ENCODE measurements at regions not wholly inside any gene's neighbourhood (a gene's known extent, or its start where the extent isn't known, plus 50 kb on each side); places are given as distances from the start of the nearest gene placed in this dataset.

- TF ChIP-seq, protein P1, sequence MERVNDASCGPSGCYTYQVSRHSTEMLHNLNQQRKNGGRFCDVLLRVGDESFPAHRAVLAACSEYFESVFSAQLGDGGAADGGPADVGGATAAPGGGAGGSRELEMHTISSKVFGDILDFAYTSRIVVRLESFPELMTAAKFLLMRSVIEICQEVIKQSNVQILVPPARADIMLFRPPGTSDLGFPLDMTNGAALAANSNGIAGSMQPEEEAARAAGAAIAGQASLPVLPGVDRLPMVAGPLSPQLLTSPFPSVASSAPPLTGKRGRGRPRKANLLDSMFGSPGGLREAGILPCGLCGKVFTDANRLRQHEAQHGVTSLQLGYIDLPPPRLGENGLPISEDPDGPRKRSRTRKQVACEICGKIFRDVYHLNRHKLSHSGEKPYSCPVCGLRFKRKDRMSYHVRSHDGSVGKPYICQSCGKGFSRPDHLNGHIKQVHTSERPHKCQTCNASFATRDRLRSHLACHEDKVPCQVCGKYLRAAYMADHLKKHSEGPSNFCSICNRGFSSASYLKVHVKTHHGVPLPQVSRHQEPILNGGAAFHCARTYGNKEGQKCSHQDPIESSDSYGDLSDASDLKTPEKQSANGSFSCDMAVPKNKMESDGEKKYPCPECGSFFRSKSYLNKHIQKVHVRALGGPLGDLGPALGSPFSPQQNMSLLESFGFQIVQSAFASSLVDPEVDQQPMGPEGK (CRISPR knock-in tag; IDR thresholded peaks at IDR 0.05; ENCODE audit: borderline replicate concordance) = no peak
Observed at GRCh38 chr7:125966278-125967048, 1036.8 kb upstream of the POT1 start (continued).

- no peak for ATAC-seq
- TF ChIP-seq PPARA (CRISPR knock-in tag; IDR thresholded peaks at IDR 0.05; ENCODE audit: borderline replicate concordance) = no peak
- no peak for TF ChIP-seq CSDC2 (CRISPR knock-in tag; IDR thresholded peaks at IDR 0.05)
- no peak for TF ChIP-seq BACH2 (CRISPR knock-in tag; IDR thresholded peaks at IDR 0.05; ENCODE audit: borderline replicate concordance)
- no peak for TF ChIP-seq TOX (CRISPR knock-in tag; IDR thresholded peaks at IDR 0.05; ENCODE audit: borderline replicate concordance)
- no peak for TF ChIP-seq TCF4 (CRISPR knock-in tag; IDR thresholded peaks at IDR 0.05; ENCODE audit: borderline replicate concordance)
- TF ChIP-seq ISL1 (CRISPR knock-in tag; IDR thresholded peaks at IDR 0.05) = no peak
- no peak for TF ChIP-seq ZNF8 (CRISPR knock-in tag; IDR thresholded peaks at IDR 0.05)
- TF ChIP-seq, protein P2, sequence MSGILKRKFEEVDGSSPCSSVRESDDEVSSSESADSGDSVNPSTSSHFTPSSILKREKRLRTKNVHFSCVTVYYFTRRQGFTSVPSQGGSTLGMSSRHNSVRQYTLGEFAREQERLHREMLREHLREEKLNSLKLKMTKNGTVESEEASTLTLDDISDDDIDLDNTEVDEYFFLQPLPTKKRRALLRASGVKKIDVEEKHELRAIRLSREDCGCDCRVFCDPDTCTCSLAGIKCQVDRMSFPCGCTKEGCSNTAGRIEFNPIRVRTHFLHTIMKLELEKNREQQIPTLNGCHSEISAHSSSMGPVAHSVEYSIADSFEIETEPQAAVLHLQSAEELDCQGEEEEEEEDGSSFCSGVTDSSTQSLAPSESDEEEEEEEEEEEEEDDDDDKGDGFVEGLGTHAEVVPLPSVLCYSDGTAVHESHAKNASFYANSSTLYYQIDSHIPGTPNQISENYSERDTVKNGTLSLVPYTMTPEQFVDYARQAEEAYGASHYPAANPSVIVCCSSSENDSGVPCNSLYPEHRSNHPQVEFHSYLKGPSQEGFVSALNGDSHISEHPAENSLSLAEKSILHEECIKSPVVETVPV (CRISPR knock-in tag; IDR thresholded peaks at IDR 0.05) = no peak
- TF ChIP-seq ZC3H10 (CRISPR knock-in tag; IDR thresholded peaks at IDR 0.05) = no peak
- TF ChIP-seq ZNF70 (CRISPR knock-in tag; IDR thresholded peaks at IDR 0.05) = no peak
- no peak for TF ChIP-seq ESRRG (CRISPR knock-in tag; IDR thresholded peaks at IDR 0.05)
- TF ChIP-seq, protein P1 (CRISPR knock-in tag; IDR thresholded peaks at IDR 0.05; ENCODE audit: borderline replicate concordance) = no peak
Observed at GRCh38 chr7:125934955-125935354, 1005.3 kb upstream of the POT1 start.

DNA sequence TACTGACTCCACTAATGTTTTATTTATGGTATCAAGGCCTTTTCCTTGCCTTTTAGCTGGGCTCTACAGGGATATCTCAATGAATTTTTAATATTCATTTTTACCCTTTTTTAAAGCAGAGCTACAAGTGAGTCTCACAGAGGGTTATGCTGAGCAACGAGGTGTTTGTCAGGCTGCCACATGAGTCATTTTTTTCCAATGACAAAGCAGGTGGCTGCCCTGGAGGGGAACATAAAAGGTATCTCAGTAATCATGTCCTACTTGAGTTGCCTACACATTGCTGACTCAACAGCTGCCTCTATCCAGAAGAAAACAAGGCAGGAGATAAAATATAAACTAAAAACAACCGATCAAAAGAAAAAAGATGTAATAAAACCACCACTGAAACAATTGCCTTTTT lies 1004.9 kb upstream of the POT1 start:
- no peak for TF ChIP-seq BACH2 (CRISPR knock-in tag; IDR thresholded peaks at IDR 0.05; ENCODE audit: borderline replicate concordance)
- TF ChIP-seq OSR1 (CRISPR knock-in tag; IDR thresholded peaks at IDR 0.05) = no peak
- no peak for TF ChIP-seq CSDC2 (CRISPR knock-in tag; IDR thresholded peaks at IDR 0.05)
- TF ChIP-seq ISL1 (CRISPR knock-in tag; IDR thresholded peaks at IDR 0.05) = no peak
- TF ChIP-seq RARB (CRISPR knock-in tag; IDR thresholded peaks at IDR 0.05) = no peak
- no peak for TF ChIP-seq ZFP30 (CRISPR knock-in tag; IDR thresholded peaks at IDR 0.05)
- TF ChIP-seq PPARA (CRISPR knock-in tag; IDR thresholded peaks at IDR 0.05; ENCODE audit: borderline replicate concordance) = no peak
- TF ChIP-seq, protein P3, sequence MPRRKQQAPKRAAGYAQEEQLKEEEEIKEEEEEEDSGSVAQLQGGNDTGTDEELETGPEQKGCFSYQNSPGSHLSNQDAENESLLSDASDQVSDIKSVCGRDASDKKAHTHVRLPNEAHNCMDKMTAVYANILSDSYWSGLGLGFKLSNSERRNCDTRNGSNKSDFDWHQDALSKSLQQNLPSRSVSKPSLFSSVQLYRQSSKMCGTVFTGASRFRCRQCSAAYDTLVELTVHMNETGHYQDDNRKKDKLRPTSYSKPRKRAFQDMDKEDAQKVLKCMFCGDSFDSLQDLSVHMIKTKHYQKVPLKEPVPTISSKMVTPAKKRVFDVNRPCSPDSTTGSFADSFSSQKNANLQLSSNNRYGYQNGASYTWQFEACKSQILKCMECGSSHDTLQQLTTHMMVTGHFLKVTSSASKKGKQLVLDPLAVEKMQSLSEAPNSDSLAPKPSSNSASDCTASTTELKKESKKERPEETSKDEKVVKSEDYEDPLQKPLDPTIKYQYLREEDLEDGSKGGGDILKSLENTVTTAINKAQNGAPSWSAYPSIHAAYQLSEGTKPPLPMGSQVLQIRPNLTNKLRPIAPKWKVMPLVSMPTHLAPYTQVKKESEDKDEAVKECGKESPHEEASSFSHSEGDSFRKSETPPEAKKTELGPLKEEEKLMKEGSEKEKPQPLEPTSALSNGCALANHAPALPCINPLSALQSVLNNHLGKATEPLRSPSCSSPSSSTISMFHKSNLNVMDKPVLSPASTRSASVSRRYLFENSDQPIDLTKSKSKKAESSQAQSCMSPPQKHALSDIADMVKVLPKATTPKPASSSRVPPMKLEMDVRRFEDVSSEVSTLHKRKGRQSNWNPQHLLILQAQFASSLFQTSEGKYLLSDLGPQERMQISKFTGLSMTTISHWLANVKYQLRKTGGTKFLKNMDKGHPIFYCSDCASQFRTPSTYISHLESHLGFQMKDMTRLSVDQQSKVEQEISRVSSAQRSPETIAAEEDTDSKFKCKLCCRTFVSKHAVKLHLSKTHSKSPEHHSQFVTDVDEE (CRISPR knock-in tag; IDR thresholded peaks at IDR 0.05) = no peak
- TF ChIP-seq, protein P4, sequence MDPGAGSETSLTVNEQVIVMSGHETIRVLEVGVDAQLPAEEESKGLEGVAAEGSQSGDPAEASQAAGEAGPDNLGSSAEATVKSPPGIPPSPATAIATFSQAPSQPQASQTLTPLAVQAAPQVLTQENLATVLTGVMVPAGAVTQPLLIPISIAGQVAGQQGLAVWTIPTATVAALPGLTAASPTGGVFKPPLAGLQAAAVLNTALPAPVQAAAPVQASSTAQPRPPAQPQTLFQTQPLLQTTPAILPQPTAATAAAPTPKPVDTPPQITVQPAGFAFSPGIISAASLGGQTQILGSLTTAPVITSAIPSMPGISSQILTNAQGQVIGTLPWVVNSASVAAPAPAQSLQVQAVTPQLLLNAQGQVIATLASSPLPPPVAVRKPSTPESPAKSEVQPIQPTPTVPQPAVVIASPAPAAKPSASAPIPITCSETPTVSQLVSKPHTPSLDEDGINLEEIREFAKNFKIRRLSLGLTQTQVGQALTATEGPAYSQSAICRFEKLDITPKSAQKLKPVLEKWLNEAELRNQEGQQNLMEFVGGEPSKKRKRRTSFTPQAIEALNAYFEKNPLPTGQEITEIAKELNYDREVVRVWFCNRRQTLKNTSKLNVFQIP (CRISPR knock-in tag; IDR thresholded peaks at IDR 0.05; ENCODE audit: borderline replicate concordance, low read depth) = no peak
- TF ChIP-seq TCF4 (CRISPR knock-in tag; IDR thresholded peaks at IDR 0.05; ENCODE audit: borderline replicate concordance) = no peak
- no peak for TF ChIP-seq ZNF565 (CRISPR knock-in tag; conservative IDR thresholded peaks at IDR 0.05; ENCODE audit: low read depth)
- TF ChIP-seq ARNTL (CRISPR knock-in tag; IDR thresholded peaks at IDR 0.05; ENCODE audit: borderline replicate concordance, low read depth) = no peak
- ATAC-seq = no peak
